ENCODE measurements at regions not wholly inside any gene's neighbourhood (a gene's known extent, or its start where the extent isn't known, plus 50 kb on each side); places are given as distances from the start of the nearest gene placed in this dataset.
"Not testable (repeated sequence)": the region's sequence is repeated elsewhere in the genome, so short reads cannot be mapped to it uniquely, and the experiment has no call there.

DNA sequence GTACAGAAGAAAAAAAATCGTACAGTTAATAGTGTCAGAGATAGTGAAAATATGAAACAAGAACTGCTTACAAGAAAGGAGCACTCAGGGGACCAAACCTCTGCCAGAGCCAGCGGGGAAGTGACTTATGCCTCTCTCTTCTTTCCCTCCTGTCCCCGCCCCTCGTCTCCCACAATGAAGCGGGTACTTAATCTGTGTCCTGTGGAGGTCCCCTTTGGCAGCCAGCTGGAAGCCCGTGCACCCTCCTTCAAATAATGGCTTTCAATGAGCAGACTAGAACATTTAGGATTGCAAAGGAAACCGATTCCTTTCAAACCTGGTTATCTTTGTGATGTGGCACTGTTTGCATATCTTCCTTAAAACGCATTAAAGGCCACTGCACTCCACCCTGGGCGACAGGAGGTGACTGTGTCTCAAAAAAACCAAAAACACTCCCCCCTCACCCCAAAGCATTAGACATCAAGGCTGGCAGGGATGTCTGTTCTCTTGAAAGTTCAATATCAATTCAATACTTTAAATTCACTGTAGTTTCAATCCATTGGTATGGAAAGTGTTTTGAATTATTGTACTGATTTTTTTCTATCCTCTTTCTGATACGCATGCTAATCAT is 51.7 kb downstream of the PPIAL4C start:
- not testable (repeated sequence) for ATAC-seq; H3K9me2 ChIP-seq (ENCODE audit: insufficient read depth); H3K4me1 ChIP-seq (ENCODE audit: insufficient read depth); H4K20me1 ChIP-seq (replicated peaks; ENCODE audit: insufficient read depth); H3K36me3 Mint-ChIP-seq (ENCODE audit: low read depth); H3F3A ChIP-seq (replicated peaks; ENCODE audit: low read depth); H2AFZ ChIP-seq; H3K79me2 ChIP-seq (replicated peaks; ENCODE audit: insufficient read depth); H3K9me3 Mint-ChIP-seq; H3K27me3 ChIP-seq (ENCODE audit: insufficient read depth); H3K27me3 Mint-ChIP-seq (ENCODE audit: insufficient read depth, low read depth, poor library complexity); DNase-seq (ENCODE audit: low spot score); H3K36me3 ChIP-seq (ENCODE audit: insufficient read depth)
- H3K4me3 Mint-ChIP-seq: peak overlapping the region; percentile 90; the same call in 2 of the 3 replicates
- peak overlapping the region; percentile 52; the same call in 1 of the 2 replicates for H3K4me3 ChIP-seq
- H3K27ac Mint-ChIP-seq: peak overlapping the region; percentile 100
- peaks cover 10% of the 10 kb centered on the region for H3K4me1 Mint-ChIP-seq
- H3K4me2 ChIP-seq: peak overlapping the region; percentile 66
- H3K27ac ChIP-seq (ENCODE audit: low read depth): peak overlapping the region; percentile 73; the same call in 1 of the 2 replicates

DNA sequence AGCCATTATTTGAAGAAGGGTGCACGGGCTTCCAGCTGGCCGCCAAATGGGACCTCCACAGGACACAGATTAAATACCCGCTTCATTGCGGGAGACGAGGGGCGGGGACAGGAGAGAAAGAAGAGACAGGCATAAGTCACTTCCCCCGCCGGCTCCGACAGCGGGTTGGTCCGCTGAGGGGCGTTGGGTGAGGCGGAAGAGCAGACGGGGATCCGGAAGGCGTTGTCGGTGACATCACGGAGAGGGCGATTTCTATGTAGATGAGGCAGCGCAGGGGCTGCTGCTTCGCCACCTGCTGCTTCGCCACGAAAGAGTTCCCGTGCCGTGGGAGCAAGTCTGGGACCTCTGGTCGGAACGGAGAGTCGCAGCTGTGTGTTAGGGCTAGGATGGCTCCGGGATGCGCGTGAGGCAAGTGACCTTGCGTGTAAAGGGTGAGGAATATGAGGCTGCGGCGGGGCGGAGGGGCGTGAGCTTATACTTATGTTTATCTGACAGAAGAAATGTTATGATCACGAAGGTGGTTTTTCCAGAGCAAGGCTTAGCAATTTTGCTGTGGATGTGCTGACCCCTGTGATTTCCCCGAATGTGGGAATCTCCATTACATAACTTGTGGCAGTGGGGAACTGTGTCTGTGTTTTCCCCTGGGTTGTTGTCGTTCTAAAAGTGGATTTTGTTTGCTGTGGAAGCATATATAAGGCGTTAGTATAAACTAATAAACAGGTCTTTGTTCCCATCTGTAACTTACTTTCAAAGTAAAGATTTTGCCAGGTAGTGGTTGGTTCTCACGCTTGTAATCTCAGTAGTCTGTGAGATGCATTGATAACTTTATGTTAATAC is 52.9 kb downstream of the PPIAL4C start:
- Histone ChIP-seq H3K4me3 (peak overlapping the region; percentile 52), H3K4me2 (peak overlapping the region; percentile 67), H3K27ac (ENCODE audit: low read depth) (peak overlapping the region; percentile 98)
- not testable (repeated sequence) for H2AFZ ChIP-seq; H3K27me3 ChIP-seq (ENCODE audit: insufficient read depth); H3K4me1 ChIP-seq (ENCODE audit: insufficient read depth); H3K9me2 ChIP-seq (ENCODE audit: insufficient read depth); H3K27me3 Mint-ChIP-seq (ENCODE audit: insufficient read depth, low read depth, poor library complexity); H3K79me2 ChIP-seq (replicated peaks; ENCODE audit: insufficient read depth); H4K20me1 ChIP-seq (replicated peaks; ENCODE audit: insufficient read depth); H3F3A ChIP-seq (replicated peaks; ENCODE audit: low read depth); H3K36me3 Mint-ChIP-seq (ENCODE audit: low read depth); H3K36me3 ChIP-seq (ENCODE audit: insufficient read depth); H3K9me3 Mint-ChIP-seq
- ATAC-seq (peak; percentile 92), DNase-seq (ENCODE audit: low spot score) (peak; percentile 93)
- H3K4me3 Mint-ChIP-seq: peak overlapping the region; percentile 90
- peaks cover 12% of the 10 kb centered on the region for H3K4me1 Mint-ChIP-seq
- peak; percentile 82 for TF ChIP-seq CREB1 (CRISPR knock-in tag; IDR thresholded peaks at IDR 0.05; ENCODE audit: low read depth)
- TF ChIP-seq POLR2AphosphoS5 (IDR thresholded peaks at IDR 0.05; ENCODE audit: low read depth): peak; percentile 100
- peak; percentile 62; the same call in 1 of the 2 replicates for TF ChIP-seq ZNF114 (CRISPR knock-in tag; IDR thresholded peaks at IDR 0.05)
- TF ChIP-seq, protein P1, sequence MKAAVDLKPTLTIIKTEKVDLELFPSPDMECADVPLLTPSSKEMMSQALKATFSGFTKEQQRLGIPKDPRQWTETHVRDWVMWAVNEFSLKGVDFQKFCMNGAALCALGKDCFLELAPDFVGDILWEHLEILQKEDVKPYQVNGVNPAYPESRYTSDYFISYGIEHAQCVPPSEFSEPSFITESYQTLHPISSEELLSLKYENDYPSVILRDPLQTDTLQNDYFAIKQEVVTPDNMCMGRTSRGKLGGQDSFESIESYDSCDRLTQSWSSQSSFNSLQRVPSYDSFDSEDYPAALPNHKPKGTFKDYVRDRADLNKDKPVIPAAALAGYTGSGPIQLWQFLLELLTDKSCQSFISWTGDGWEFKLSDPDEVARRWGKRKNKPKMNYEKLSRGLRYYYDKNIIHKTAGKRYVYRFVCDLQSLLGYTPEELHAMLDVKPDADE (IDR thresholded peaks at IDR 0.05): peak; percentile 85
- peak; percentile 9; the same call in 1 of the 2 replicates for TF ChIP-seq ZNF462 (CRISPR knock-in tag; IDR thresholded peaks at IDR 0.05)
- H3K27ac Mint-ChIP-seq: peak overlapping the region; percentile 100

GRCh38 chr1:149638481-149638880 is 54.8 kb downstream of the PPIAL4C start:
- not testable (repeated sequence) for H3K27me3 Mint-ChIP-seq (ENCODE audit: insufficient read depth, low read depth, poor library complexity); H3F3A ChIP-seq (replicated peaks; ENCODE audit: low read depth); H4K20me1 ChIP-seq (replicated peaks; ENCODE audit: insufficient read depth); H3K4me2 ChIP-seq; H3K27ac ChIP-seq (ENCODE audit: low read depth); H3K9me2 ChIP-seq (ENCODE audit: insufficient read depth); H3K4me3 Mint-ChIP-seq; H3K9me3 Mint-ChIP-seq; H3K36me3 Mint-ChIP-seq (ENCODE audit: low read depth); H3K27ac Mint-ChIP-seq; H3K4me1 ChIP-seq (ENCODE audit: insufficient read depth); H3K79me2 ChIP-seq (replicated peaks; ENCODE audit: insufficient read depth); H3K4me3 ChIP-seq; DNase-seq (ENCODE audit: low spot score); ATAC-seq; H2AFZ ChIP-seq; H3K36me3 ChIP-seq (ENCODE audit: insufficient read depth); H3K27me3 ChIP-seq (ENCODE audit: insufficient read depth)
- peaks cover 12% of the 10 kb centered on the region for H3K4me1 Mint-ChIP-seq
